HEK293 (cell line): ENCODE measurements at regions not wholly inside any gene's neighbourhood (a gene's known extent, or its start where the extent isn't known, plus 50 kb on each side); places are given as distances from the start of the nearest gene placed in this dataset.

Experiments used
- CTCF ChIA-PET: fragments of 350-600 bp; formaldehyde crosslinking; extraction: SDS; loops from one replicate; lab custom pipeline; 2021; ENCODE audit warnings: antibody characterized with exemption; lab: Yijun Ruan, JAX
- POLR2A ChIA-PET: fragments of 300-600 bp; formaldehyde crosslinking; extraction: SDS; loops from one replicate; lab custom pipeline; 2020; ENCODE audit warnings: antibody characterized with exemption, inconsistent platforms; lab: Yijun Ruan, JAX
- H3K27ac ChIP-seq: fragments of 200-500 bp; sonication (Bioruptor generic); 2 replicates; pipeline ENCODE4 v1.5.1; 2014; ENCODE audit warnings: low read depth, low read length, control low read depth, inconsistent platforms; ENCODE audit errors: extremely low read depth
- H3K36me3 ChIP-seq, 2 experiments: fragments of 200-500 bp in 1 of 2; sonication (Bioruptor generic) in 1 of 2; 1 replicate in 1 of 2; 2 replicates in 1 of 2; pipeline ENCODE4 v1.5.1; 2014 to 2017; ENCODE audit warnings: inconsistent platforms in 2 of 2, low read length in 2 of 2; ENCODE audit not compliant: control insufficient read depth in 2 of 2, insufficient read depth in 1 of 2
- H3K4me1 ChIP-seq: fragments of 200-500 bp; sonication (Bioruptor generic); 2 replicates; pipeline ENCODE4 v1.5.1; 2014; ENCODE audit warnings: mild to moderate bottlenecking, low read length, inconsistent platforms; ENCODE audit not compliant: control insufficient read depth, insufficient read depth
- H3K4me3 ChIP-seq: 2 replicates; pipeline ENCODE4 v1.5.1; 2011; ENCODE audit warnings: low read depth, mild to moderate bottlenecking, control low read depth, low read length, moderate library complexity
- H3K9me3 ChIP-seq: fragments of 200-500 bp; sonication (Bioruptor generic); 2 replicates; pipeline ENCODE4 v1.5.1; 2014; ENCODE audit warnings: low read depth, low read length, inconsistent platforms; ENCODE audit not compliant: control insufficient read depth, insufficient read depth
- AEBP2 ChIP-seq: fragments of 450-650 bp; formaldehyde crosslinking; IDR thresholded peaks from 2 replicates; pipeline ENCODE4 v1.5.1; 2016; ENCODE audit warnings: missing biosample characterization, missing genetic modification characterization, borderline replicate concordance
- BCL6B ChIP-seq: fragments of 450-650 bp; formaldehyde crosslinking; IDR thresholded peaks from 2 replicates; pipeline ENCODE4 v1.5.1; 2017; ENCODE audit warnings: missing biosample characterization, missing genetic modification characterization
- KLF16 ChIP-seq: fragments of 450-650 bp; formaldehyde crosslinking; IDR thresholded peaks from 2 replicates; pipeline ENCODE4 v1.5.1; 2017; ENCODE audit warnings: missing biosample characterization, missing genetic modification characterization
- KLF8 ChIP-seq: fragments of 450-650 bp; formaldehyde crosslinking; IDR thresholded peaks from 2 replicates; pipeline ENCODE4 v1.5.1; 2016; ENCODE audit warnings: missing biosample characterization, missing genetic modification characterization
- TCF7L2 ChIP-seq: IDR thresholded peaks from 2 replicates; pipeline ENCODE4 v1.6.1; 2011; ENCODE audit warnings: low read depth, mild to moderate bottlenecking, inconsistent platforms, low read length, moderate library complexity, borderline replicate concordance
- TSHZ1 ChIP-seq: fragments of 450-650 bp; formaldehyde crosslinking; IDR thresholded peaks from 2 replicates; pipeline ENCODE4 v1.5.1; 2016; ENCODE audit warnings: missing biosample characterization, missing genetic modification characterization, borderline replicate concordance
- YY2 ChIP-seq: fragments of 450-650 bp; formaldehyde crosslinking; IDR thresholded peaks from 2 replicates; pipeline ENCODE4 v1.5.1; 2016; ENCODE audit warnings: missing biosample characterization, missing genetic modification characterization
- ZBTB10 ChIP-seq: fragments of 450-650 bp; formaldehyde crosslinking; IDR thresholded peaks from 2 replicates; pipeline ENCODE4 v1.5.1; 2016; ENCODE audit warnings: missing biosample characterization, missing genetic modification characterization
- ZBTB6 ChIP-seq: fragments of 450-650 bp; formaldehyde crosslinking; IDR thresholded peaks from 2 replicates; pipeline ENCODE4 v1.5.1; 2017; ENCODE audit warnings: missing biosample characterization, missing genetic modification characterization
- ZFP3 ChIP-seq: fragments of 450-650 bp; formaldehyde crosslinking; IDR thresholded peaks from 2 replicates; pipeline ENCODE4 v1.5.1; 2016; ENCODE audit warnings: low read depth, missing biosample characterization, missing genetic modification characterization
- ZNF133 ChIP-seq: fragments of 450-650 bp; formaldehyde crosslinking; IDR thresholded peaks from 2 replicates; pipeline ENCODE4 v1.5.1; 2016; ENCODE audit warnings: missing biosample characterization, missing genetic modification characterization
- ZNF138 ChIP-seq: fragments of 450-650 bp; formaldehyde crosslinking; IDR thresholded peaks from 2 replicates; pipeline ENCODE4 v1.5.1; 2016; ENCODE audit warnings: missing biosample characterization, missing genetic modification characterization, borderline replicate concordance
- ZNF157 ChIP-seq: fragments of 450-650 bp; formaldehyde crosslinking; IDR thresholded peaks from 2 replicates; pipeline ENCODE4 v1.5.1; 2016; ENCODE audit warnings: missing biosample characterization, missing genetic modification characterization
- ZNF26 ChIP-seq: fragments of 450-650 bp; formaldehyde crosslinking; IDR thresholded peaks from 2 replicates; pipeline ENCODE4 v1.5.1; 2016; ENCODE audit warnings: missing biosample characterization, missing genetic modification characterization
- ZNF311 ChIP-seq: fragments of 450-650 bp; formaldehyde crosslinking; IDR thresholded peaks from 2 replicates; pipeline ENCODE4 v1.5.1; 2017; ENCODE audit warnings: missing biosample characterization, missing genetic modification characterization, borderline replicate concordance
- ZNF341 ChIP-seq: fragments of 450-650 bp; formaldehyde crosslinking; IDR thresholded peaks from 2 replicates; pipeline ENCODE4; 2016; ENCODE audit warnings: low read depth, missing biosample characterization, missing genetic modification characterization
- ZNF398 ChIP-seq: fragments of 450-650 bp; formaldehyde crosslinking; IDR thresholded peaks from 2 replicates; pipeline ENCODE4 v1.5.1; 2017; ENCODE audit warnings: missing biosample characterization, missing genetic modification characterization
- ZNF416 ChIP-seq: fragments of 450-650 bp; formaldehyde crosslinking; IDR thresholded peaks from 2 replicates; pipeline ENCODE4 v1.5.1; 2016; ENCODE audit warnings: missing biosample characterization, missing genetic modification characterization
- ZNF514 ChIP-seq: fragments of 450-650 bp; formaldehyde crosslinking; IDR thresholded peaks from 2 replicates; pipeline ENCODE4 v1.5.1; 2016; ENCODE audit warnings: missing biosample characterization, missing genetic modification characterization
- ZNF544 ChIP-seq: fragments of 450-650 bp; formaldehyde crosslinking; IDR thresholded peaks from 2 replicates; pipeline ENCODE4 v1.5.0; 2017; ENCODE audit warnings: missing biosample characterization, missing genetic modification characterization
- ZNF76 ChIP-seq: fragments of 450-650 bp; formaldehyde crosslinking; IDR thresholded peaks from 2 replicates; pipeline ENCODE4; 2016; ENCODE audit warnings: low read depth, missing biosample characterization, missing genetic modification characterization, borderline replicate concordance
- ZSCAN30 ChIP-seq: fragments of 450-650 bp; IDR thresholded peaks from 2 replicates; pipeline ENCODE4 v1.5.1; 2018; ENCODE audit warnings: missing biosample characterization, mild to moderate bottlenecking, missing genetic modification characterization, moderate library complexity

GRCh38 chr3:26358405-26358804, 264.2 kb upstream of the LRRC3B start:
- ChIA-PET CTCF (interaction anchor here (0.7 kb wide), 2 partner anchors 68 to 1248 kb away, joined by 3 read pairs; no protein-coding TSS in a partner anchor), POLR2A (no interaction called here)
- Histone ChIP-seq H3K27ac (no peak overlapping the region), H3K36me3 (no peaks in the 10 kb centered on the region), H3K4me1 (no peaks in the 10 kb centered on the region), H3K9me3 (no peaks in the 10 kb centered on the region), H3K4me3 (no peak overlapping the region)
- TF ChIP-seq ZNF398 (tag by site-specific recombination), result no peak
- TF ChIP-seq ZNF416 (tag by site-specific recombination), result no peak
- no peak for TF ChIP-seq YY2 (tag by site-specific recombination)
- no peak for TF ChIP-seq ZSCAN30
- no peak for TF ChIP-seq BCL6B (tag by site-specific recombination)
- TF ChIP-seq ZBTB6, result no peak
- no peak for TF ChIP-seq ZBTB10 (tag by site-specific recombination)
- no peak for TF ChIP-seq KLF16 (tag by site-specific recombination)
- no peak for TF ChIP-seq ZNF341
- no peak for TF ChIP-seq ZNF133 (tag by site-specific recombination)
- TF ChIP-seq ZNF138 (tag by site-specific recombination), result no peak
- no peak for TF ChIP-seq ZFP3
- TF ChIP-seq ZNF544 (tag by site-specific recombination), result no peak
- TF ChIP-seq ZNF76 (tag by site-specific recombination), result no peak
- TF ChIP-seq ZNF26 (tag by site-specific recombination), result no peak
- no peak for TF ChIP-seq KLF8 (tag by site-specific recombination)

GRCh38 chr3:26365706-26366105, 256.9 kb upstream of the LRRC3B start:
- ChIA-PET CTCF (no interaction called here), POLR2A (no interaction called here)
- H3K4me1 ChIP-seq, result no peaks in the 10 kb centered on the region
- no peak for TF ChIP-seq ZNF311 (tag by site-specific recombination)
- no peak for TF ChIP-seq ZNF416 (tag by site-specific recombination)
- no peak for TF ChIP-seq AEBP2
- TF ChIP-seq ZNF514 (tag by site-specific recombination), result no peak
- no peak for TF ChIP-seq TCF7L2
- no peak for TF ChIP-seq TSHZ1 (tag by site-specific recombination)
- TF ChIP-seq ZNF157 (tag by site-specific recombination), result no peak
- TF ChIP-seq KLF8 (tag by site-specific recombination), result no peak
- H3K36me3 ChIP-seq, result no peaks in the 10 kb centered on the region
- no peak overlapping the region for H3K27ac ChIP-seq
- no peak overlapping the region for H3K4me3 ChIP-seq
- H3K9me3 ChIP-seq, result no peaks in the 10 kb centered on the region
